Nephron progenitor cell (in vitro differentiated cells): ENCODE measurements at regions not wholly inside any gene's neighbourhood (a gene's known extent, or its start where the extent isn't known, plus 50 kb on each side); places are given as distances from the start of the nearest gene placed in this dataset.

Experiments used
- DNase-seq: peaks from one replicate; pipeline ENCODE4 v3.0.0; 2021
- H3K27ac Mint-ChIP-seq: 2 replicates; pipeline ENCODE4 v1.8.0; 2021; ENCODE audit warnings: mild to moderate bottlenecking, moderate library complexity, mixed read lengths
- H3K27me3 Mint-ChIP-seq: 2 replicates; pipeline ENCODE4 v1.8.0; 2021; ENCODE audit warnings: mild to moderate bottlenecking, low read depth, mixed read lengths; ENCODE audit not compliant: poor library complexity
- H3K36me3 Mint-ChIP-seq: 2 replicates; pipeline ENCODE4 v1.8.0; 2021; ENCODE audit warnings: low read depth, mixed read lengths
- H3K4me1 Mint-ChIP-seq: 2 replicates; pipeline ENCODE4 v1.8.0; 2021; ENCODE audit warnings: mixed read lengths
- H3K4me3 Mint-ChIP-seq: 2 replicates; pipeline ENCODE4 v1.8.0; 2021; ENCODE audit warnings: mild to moderate bottlenecking, moderate library complexity, mixed read lengths
- H3K9me3 Mint-ChIP-seq: 2 replicates; pipeline ENCODE4 v1.8.0; 2021; ENCODE audit warnings: mild to moderate bottlenecking, moderate library complexity, mixed read lengths
- CTCF ChIP-seq: fragments of 200-600 bp; sonication (generic); IDR thresholded peaks from 2 replicates; pipeline ENCODE4 v1.5.0; 2021; ENCODE audit warnings: antibody characterized with exemption

GRCh38 chr2:158049129-158049855, 52.4 kb upstream of the UPP2 start:
- DNase-seq, result no peak
- Mint-ChIP-seq H3K9me3 (no peaks in the 10 kb centered on the region), H3K4me1 (peaks cover 13% of the 10 kb centered on the region), H3K36me3 (no peaks in the 10 kb centered on the region), H3K4me3 (no peak overlapping the region), H3K27ac (no peak overlapping the region), H3K27me3 (peaks cover 7% of the 10 kb centered on the region)
- TF ChIP-seq CTCF, result no peak

GRCh38 chr2:158048327-158048726, 53.3 kb upstream of the UPP2 start:
- Mint-ChIP-seq H3K27ac (no peak overlapping the region), H3K36me3 (no peaks in the 10 kb centered on the region), H3K9me3 (no peaks in the 10 kb centered on the region), H3K4me1 (peaks cover 23% of the 10 kb centered on the region), H3K4me3 (no peak overlapping the region), H3K27me3 (peaks cover 6% of the 10 kb centered on the region)
- TF ChIP-seq CTCF, result no peak
- DNase-seq, result no peak

- Mint-ChIP-seq H3K9me3 (no peaks in the 10 kb centered on the region), H3K4me1 (peaks cover 33% of the 10 kb centered on the region), H3K27me3 (peaks cover 6% of the 10 kb centered on the region), H3K4me3 (no peak overlapping the region), H3K27ac (no peak overlapping the region), H3K36me3 (no peaks in the 10 kb centered on the region)
- DNase-seq, result no peak
- TF ChIP-seq CTCF, result no peak
These were observed 54.5 kb upstream of the UPP2 start for GRCh38 chr2:158047156-158047611.

- H3K9me3 Mint-ChIP-seq, result no peaks in the 10 kb centered on the region
- H3K4me1 Mint-ChIP-seq, result peaks cover 36% of the 10 kb centered on the region
- H3K27me3 Mint-ChIP-seq, result peaks cover 6% of the 10 kb centered on the region
- H3K27ac Mint-ChIP-seq, result no peak overlapping the region
- H3K4me3 Mint-ChIP-seq, result no peak overlapping the region
- TF ChIP-seq CTCF, result no peak
- DNase-seq, result no peak
- no peaks in the 10 kb centered on the region for H3K36me3 Mint-ChIP-seq
These were observed 55.4 kb upstream of the UPP2 start for GRCh38 chr2:158046121-158046880.

GRCh38 chr2:158045362-158045761, 56.3 kb upstream of the UPP2 start:
- TF ChIP-seq CTCF, result no peak
- H3K36me3 Mint-ChIP-seq, result no peaks in the 10 kb centered on the region
- DNase-seq, result no peak
- peaks cover 36% of the 10 kb centered on the region for H3K4me1 Mint-ChIP-seq
- H3K27ac Mint-ChIP-seq, result no peak overlapping the region
- H3K4me3 Mint-ChIP-seq, result no peak overlapping the region
- H3K27me3 Mint-ChIP-seq, result peaks cover 6% of the 10 kb centered on the region
- H3K9me3 Mint-ChIP-seq, result no peaks in the 10 kb centered on the region
